K562 (cell line): ENCODE measurements at regions not wholly inside any gene's neighbourhood (a gene's known extent, or its start where the extent isn't known, plus 50 kb on each side); places are given as distances from the start of the nearest gene placed in this dataset.
A peak's percentile ranks its signal among the peaks of the same experiment; 100 is the strongest.

Source experiments
- CAMTA2 ChIP-seq: fragments of 250-450 bp; sonication (Bioruptor Pico); conservative IDR thresholded peaks from 2 replicates; pipeline ENCODE4 v1.5.1; 2022
- CHD4 ChIP-seq: fragments of 200-600 bp; sonication (generic); IDR thresholded peaks from 3 replicates; pipeline ENCODE4 v1.6.1; 2012; ENCODE audit warnings: low read depth, mild to moderate bottlenecking, mixed read lengths, low read length, inconsistent platforms; ENCODE audit not compliant: insufficient read depth, insufficient replicate concordance, poor library complexity, severe bottlenecking
- HNRNPK ChIP-seq: fragments of 200-400 bp; formaldehyde crosslinking; IDR thresholded peaks from one replicate; pipeline ENCODE4 v1.6.1; 2018; ENCODE audit warnings: mild to moderate bottlenecking, low read depth, low read length; ENCODE audit not compliant: poor library complexity, severe bottlenecking
- JUN ChIP-seq, 2 experiments: sonication (generic) in 1 of 2; formaldehyde crosslinking in 1 of 2; IDR thresholded peaks; 2 replicates each; pipeline versions ENCODE4 v1.6.1 to v1.8.0; 2012 to 2022; ENCODE audit warnings: borderline replicate concordance in 2 of 2, mild to moderate bottlenecking in 2 of 2, improper control_type of control experiment in 1 of 2, low read depth in 1 of 2, low read length in 1 of 2, missing genetic modification reagents in 1 of 2
- KLF10 ChIP-seq: fragments of 250-450 bp; sonication (Bioruptor Pico); IDR thresholded peaks from 2 replicates; pipeline ENCODE4 v1.6.1; 2021; ENCODE audit warnings: matching md5 sums
- MCM3 ChIP-seq: fragments of 450-650 bp; IDR thresholded peaks from 2 replicates; pipeline ENCODE4 v1.6.1; 2016
- MCM5 ChIP-seq: fragments of 450-650 bp; IDR thresholded peaks from 2 replicates; pipeline ENCODE4 v1.6.1; 2016; ENCODE audit warnings: low read depth
- MYC ChIP-seq, 2 experiments: fragments of 250-450 bp in 1 of 2; sonication (Bioruptor Pico) in 1 of 2; IDR thresholded peaks; 2 replicates each; pipeline versions ENCODE4 v1.5.1 to v1.6.1; 2012 to 2021; ENCODE audit warnings: low read depth in 2 of 2, borderline replicate concordance in 1 of 2, improper control_type of control experiment in 1 of 2, low read length in 1 of 2, mild to moderate bottlenecking in 1 of 2, moderate library complexity in 1 of 2
- NCOA2 ChIP-seq, 2 experiments: fragments of 450-650 bp; IDR thresholded peaks; 2 replicates each; pipeline ENCODE4 v1.6.1; 2018; ENCODE audit warnings: mild to moderate bottlenecking in 2 of 2, moderate library complexity in 1 of 2; ENCODE audit not compliant: partially characterized antibody in 2 of 2
- NCOA4 ChIP-seq: fragments of 450-650 bp; IDR thresholded peaks from 2 replicates; pipeline ENCODE4 v1.6.1; 2018; ENCODE audit warnings: mild to moderate bottlenecking; ENCODE audit not compliant: partially characterized antibody
- NFE2L1 ChIP-seq: fragments of 450-650 bp; IDR thresholded peaks from 2 replicates; pipeline ENCODE4 v1.6.1; 2016; ENCODE audit warnings: missing genetic modification characterization, low read depth, mild to moderate bottlenecking, missing compliant biosample characterization, moderate library complexity, borderline replicate concordance
- PHF21A ChIP-seq: fragments of 450-650 bp; IDR thresholded peaks from 2 replicates; pipeline ENCODE4 v1.6.1; 2017; ENCODE audit warnings: low read depth, borderline replicate concordance
- PTTG1 ChIP-seq: fragments of 450-650 bp; IDR thresholded peaks from 2 replicates; pipeline ENCODE4 v1.6.1; 2016; ENCODE audit warnings: low read depth, mild to moderate bottlenecking, missing genetic modification characterization, missing compliant biosample characterization
- SMARCA5 ChIP-seq: fragments of 450-650 bp; IDR thresholded peaks from 2 replicates; pipeline ENCODE4 v1.6.1; 2016
- SRSF1 ChIP-seq: fragments of 200-400 bp; formaldehyde crosslinking; IDR thresholded peaks from 2 replicates; pipeline ENCODE4 v1.6.1; 2017; ENCODE audit warnings: mild to moderate bottlenecking, low read depth, low read length, moderate library complexity
- TRIM28 ChIP-seq: fragments of 450-650 bp; IDR thresholded peaks from 2 replicates; pipeline ENCODE4 v1.6.1; 2017
- ZNF282 ChIP-seq: sonication (generic); formaldehyde crosslinking; IDR thresholded peaks from 2 replicates; pipeline ENCODE4 v1.8.1; 2023; ENCODE audit warnings: missing genetic modification reagents
- TF ChIP-seq, protein P1 (sequence below): fragments of 250-450 bp; sonication (Bioruptor Pico); IDR thresholded peaks from 2 replicates; pipeline ENCODE4 v1.4.0; 2020; ENCODE audit warnings: mild to moderate bottlenecking, moderate library complexity
- TF ChIP-seq, protein P2 (sequence below): fragments of 450-650 bp; IDR thresholded peaks from 2 replicates; pipeline ENCODE4 v1.7.0; 2016; ENCODE audit warnings: borderline replicate concordance
- TF ChIP-seq, protein P3 (sequence below): sonication (generic); formaldehyde crosslinking; IDR thresholded peaks from 2 replicates; pipeline ENCODE4 v1.8.0; 2022; ENCODE audit warnings: mild to moderate bottlenecking, missing genetic modification reagents
- TF ChIP-seq, protein P4 (sequence below): fragments of 250-450 bp; sonication (Bioruptor Pico); IDR thresholded peaks from 2 replicates; pipeline ENCODE4 v1.5.0; 2021

DNA sequence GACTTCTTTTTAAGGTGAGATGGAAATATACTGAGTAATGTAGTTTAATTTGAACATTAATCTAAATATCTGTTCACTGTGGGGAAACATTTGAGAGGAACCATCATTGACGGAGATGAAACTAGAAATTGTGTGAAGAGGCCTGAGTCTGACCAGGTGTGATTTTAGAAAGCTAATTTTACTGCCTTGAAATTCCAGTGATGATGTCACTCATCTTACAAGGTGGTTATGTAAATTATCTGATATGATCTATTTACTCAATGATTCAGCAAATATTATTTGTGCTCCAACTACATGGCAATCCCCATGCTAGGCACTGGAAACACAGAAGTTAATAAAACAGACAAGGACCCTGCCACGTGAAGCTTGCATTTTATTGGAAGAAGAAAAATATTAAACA, 435.7 kb upstream of the DCN start (continued):
- TF ChIP-seq, protein P1, sequence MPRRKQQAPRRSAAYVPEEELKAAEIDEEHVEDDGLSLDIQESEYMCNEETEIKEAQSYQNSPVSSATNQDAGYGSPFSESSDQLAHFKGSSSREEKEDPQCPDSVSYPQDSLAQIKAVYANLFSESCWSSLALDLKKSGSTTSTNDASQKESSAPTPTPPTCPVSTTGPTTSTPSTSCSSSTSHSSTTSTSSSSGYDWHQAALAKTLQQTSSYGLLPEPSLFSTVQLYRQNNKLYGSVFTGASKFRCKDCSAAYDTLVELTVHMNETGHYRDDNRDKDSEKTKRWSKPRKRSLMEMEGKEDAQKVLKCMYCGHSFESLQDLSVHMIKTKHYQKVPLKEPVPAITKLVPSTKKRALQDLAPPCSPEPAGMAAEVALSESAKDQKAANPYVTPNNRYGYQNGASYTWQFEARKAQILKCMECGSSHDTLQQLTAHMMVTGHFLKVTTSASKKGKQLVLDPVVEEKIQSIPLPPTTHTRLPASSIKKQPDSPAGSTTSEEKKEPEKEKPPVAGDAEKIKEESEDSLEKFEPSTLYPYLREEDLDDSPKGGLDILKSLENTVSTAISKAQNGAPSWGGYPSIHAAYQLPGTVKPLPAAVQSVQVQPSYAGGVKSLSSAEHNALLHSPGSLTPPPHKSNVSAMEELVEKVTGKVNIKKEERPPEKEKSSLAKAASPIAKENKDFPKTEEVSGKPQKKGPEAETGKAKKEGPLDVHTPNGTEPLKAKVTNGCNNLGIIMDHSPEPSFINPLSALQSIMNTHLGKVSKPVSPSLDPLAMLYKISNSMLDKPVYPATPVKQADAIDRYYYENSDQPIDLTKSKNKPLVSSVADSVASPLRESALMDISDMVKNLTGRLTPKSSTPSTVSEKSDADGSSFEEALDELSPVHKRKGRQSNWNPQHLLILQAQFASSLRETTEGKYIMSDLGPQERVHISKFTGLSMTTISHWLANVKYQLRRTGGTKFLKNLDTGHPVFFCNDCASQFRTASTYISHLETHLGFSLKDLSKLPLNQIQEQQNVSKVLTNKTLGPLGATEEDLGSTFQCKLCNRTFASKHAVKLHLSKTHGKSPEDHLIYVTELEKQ (CRISPR knock-in tag) = no peak
- TF ChIP-seq, protein P2, sequence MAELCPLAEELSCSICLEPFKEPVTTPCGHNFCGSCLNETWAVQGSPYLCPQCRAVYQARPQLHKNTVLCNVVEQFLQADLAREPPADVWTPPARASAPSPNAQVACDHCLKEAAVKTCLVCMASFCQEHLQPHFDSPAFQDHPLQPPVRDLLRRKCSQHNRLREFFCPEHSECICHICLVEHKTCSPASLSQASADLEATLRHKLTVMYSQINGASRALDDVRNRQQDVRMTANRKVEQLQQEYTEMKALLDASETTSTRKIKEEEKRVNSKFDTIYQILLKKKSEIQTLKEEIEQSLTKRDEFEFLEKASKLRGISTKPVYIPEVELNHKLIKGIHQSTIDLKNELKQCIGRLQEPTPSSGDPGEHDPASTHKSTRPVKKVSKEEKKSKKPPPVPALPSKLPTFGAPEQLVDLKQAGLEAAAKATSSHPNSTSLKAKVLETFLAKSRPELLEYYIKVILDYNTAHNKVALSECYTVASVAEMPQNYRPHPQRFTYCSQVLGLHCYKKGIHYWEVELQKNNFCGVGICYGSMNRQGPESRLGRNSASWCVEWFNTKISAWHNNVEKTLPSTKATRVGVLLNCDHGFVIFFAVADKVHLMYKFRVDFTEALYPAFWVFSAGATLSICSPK = no peak
- TF ChIP-seq JUN (IDR thresholded peaks at IDR 0.05; ENCODE audit: borderline replicate concordance, low read depth, low read length) (peak; percentile 62; the same call in 1 of the 2 replicates), JUN (CRISPR knock-in tag; IDR thresholded peaks at IDR 0.05; ENCODE audit: borderline replicate concordance) (no peak), PTTG1 (tag) (no peak), TRIM28 (no peak), ZNF282 (no peak), HNRNPK (no peak), NCOA2 (IDR thresholded peaks at IDR 0.05; ENCODE audit: partially characterized antibody in 2 of 2) (no peak), SRSF1 (no peak), MYC (IDR thresholded peaks at IDR 0.05; ENCODE audit: low read depth, low read length) (no peak), MYC (CRISPR knock-in tag; IDR thresholded peaks at IDR 0.05; ENCODE audit: borderline replicate concordance, low read depth) (no peak), CHD4 (no peak), KLF10 (no peak), SMARCA5 (no peak), MCM5 (no peak), MCM3 (no peak), NFE2L1 (peak; percentile 67; the same call in 1 of the 2 replicates), CAMTA2 (CRISPR knock-in tag) (no peak), PHF21A (no peak), NCOA4 (no peak)
- TF ChIP-seq, protein P3, sequence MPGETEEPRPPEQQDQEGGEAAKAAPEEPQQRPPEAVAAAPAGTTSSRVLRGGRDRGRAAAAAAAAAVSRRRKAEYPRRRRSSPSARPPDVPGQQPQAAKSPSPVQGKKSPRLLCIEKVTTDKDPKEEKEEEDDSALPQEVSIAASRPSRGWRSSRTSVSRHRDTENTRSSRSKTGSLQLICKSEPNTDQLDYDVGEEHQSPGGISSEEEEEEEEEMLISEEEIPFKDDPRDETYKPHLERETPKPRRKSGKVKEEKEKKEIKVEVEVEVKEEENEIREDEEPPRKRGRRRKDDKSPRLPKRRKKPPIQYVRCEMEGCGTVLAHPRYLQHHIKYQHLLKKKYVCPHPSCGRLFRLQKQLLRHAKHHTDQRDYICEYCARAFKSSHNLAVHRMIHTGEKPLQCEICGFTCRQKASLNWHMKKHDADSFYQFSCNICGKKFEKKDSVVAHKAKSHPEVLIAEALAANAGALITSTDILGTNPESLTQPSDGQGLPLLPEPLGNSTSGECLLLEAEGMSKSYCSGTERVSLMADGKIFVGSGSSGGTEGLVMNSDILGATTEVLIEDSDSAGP = no peak
- TF ChIP-seq, protein P4, sequence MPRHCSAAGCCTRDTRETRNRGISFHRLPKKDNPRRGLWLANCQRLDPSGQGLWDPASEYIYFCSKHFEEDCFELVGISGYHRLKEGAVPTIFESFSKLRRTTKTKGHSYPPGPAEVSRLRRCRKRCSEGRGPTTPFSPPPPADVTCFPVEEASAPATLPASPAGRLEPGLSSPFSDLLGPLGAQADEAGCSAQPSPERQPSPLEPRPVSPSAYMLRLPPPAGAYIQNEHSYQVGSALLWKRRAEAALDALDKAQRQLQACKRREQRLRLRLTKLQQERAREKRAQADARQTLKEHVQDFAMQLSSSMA = no peak
